HG03064 (cell line): ENCODE measurements at regions not wholly inside any gene's neighbourhood (a gene's known extent, or its start where the extent isn't known, plus 50 kb on each side); places are given as distances from the start of the nearest gene placed in this dataset.

Source experiments
- ATAC-seq: cut with Tn5 transposase; IDR thresholded peaks from one replicate; pipeline ENCODE4 v1.9.1; 2021; ENCODE audit warnings: low read depth; ENCODE audit not compliant: unreplicated experiment

GRCh38 chr12:124726596-124727263 is 136.9 kb downstream of the SCARB1 start:
- ATAC-seq = no peak

- no peak for ATAC-seq
These were observed 137.9 kb downstream of the SCARB1 start for GRCh38 chr12:124725597-124726237.

- ATAC-seq = no peak
These were observed 138.6 kb downstream of the SCARB1 start for GRCh38 chr12:124725099-124725498.

- no peak for ATAC-seq
These were observed 140.8 kb downstream of the SCARB1 start for GRCh38 chr12:124722878-124723277.

GRCh38 chr12:124721501-124722162 is 142.0 kb downstream of the SCARB1 start:
- no peak for ATAC-seq

GRCh38 chr12:124720681-124721500 is 142.8 kb downstream of the SCARB1 start:
- no peak for ATAC-seq

GRCh38 chr12:124720004-124720680 is 143.5 kb downstream of the SCARB1 start:
- ATAC-seq = no peak

- no peak for ATAC-seq
These were observed 144.4 kb downstream of the SCARB1 start for GRCh38 chr12:124719231-124719630.

GRCh38 chr12:124718458-124718857 is 145.2 kb downstream of the SCARB1 start:
- ATAC-seq = no peak

GRCh38 chr12:124718036-124718435 is 145.6 kb downstream of the SCARB1 start:
- no peak for ATAC-seq

- no peak for ATAC-seq
These were observed 146.3 kb downstream of the SCARB1 start for GRCh38 chr12:124717318-124717717.

GRCh38 chr12:124716208-124717130 is 147.2 kb downstream of the SCARB1 start:
- no peak for ATAC-seq

- no peak for ATAC-seq
These were observed 147.9 kb upstream of the NCOR2 start for GRCh38 chr12:124715121-124715990.

- peak; percentile 87 for ATAC-seq
These were observed 146.1 kb upstream of the NCOR2 start for GRCh38 chr12:124713436-124714082.

- peak; percentile 7 for ATAC-seq
These were observed 145.6 kb upstream of the NCOR2 start for GRCh38 chr12:124713041-124713435.

GRCh38 chr12:124711344-124711743 is 143.9 kb upstream of the NCOR2 start:
- ATAC-seq = no peak

GRCh38 chr12:124709722-124710687 is 142.6 kb upstream of the NCOR2 start:
- no peak for ATAC-seq
